GM18868 (cell line): ENCODE measurements at regions not wholly inside any gene's neighbourhood (a gene's known extent, or its start where the extent isn't known, plus 50 kb on each side); places are given as distances from the start of the nearest gene placed in this dataset.
"Not testable (repeated sequence)": the region's sequence is repeated elsewhere in the genome, so short reads cannot be mapped to it uniquely, and the experiment has no call there.

ENCODE experiments used
- ATAC-seq: cut with Tn5 transposase; IDR thresholded peaks from one replicate; pipeline ENCODE4 v1.9.1; 2021; ENCODE audit warnings: mild to moderate bottlenecking, moderate library complexity; ENCODE audit not compliant: unreplicated experiment

GRCh38 chr1:207196135-207196534 is 92.1 kb downstream of the C4BPA start:
- ATAC-seq: not testable (repeated sequence)

- not testable (repeated sequence) for ATAC-seq
Observed at GRCh38 chr1:207201534-207201933, 97.5 kb downstream of the C4BPA start.

- ATAC-seq: no peak
Observed at GRCh38 chr1:207202480-207202879, 98.4 kb downstream of the C4BPA start.

GRCh38 chr1:207203541-207203940 is 99.5 kb downstream of the C4BPA start:
- no peak for ATAC-seq

GRCh38 chr1:207205614-207206061 is 101.6 kb downstream of the C4BPA start:
- no peak for ATAC-seq

- not testable (repeated sequence) for ATAC-seq
Observed at GRCh38 chr1:207208691-207209090, 104.7 kb downstream of the C4BPA start.

GRCh38 chr1:207214453-207214852 is 107.0 kb upstream of the CD55 start:
- no peak for ATAC-seq

GRCh38 chr1:207217778-207218511 is 103.5 kb upstream of the CD55 start:
- ATAC-seq: peak; percentile 79

GRCh38 chr1:207218512-207219362 is 102.7 kb upstream of the CD55 start:
- ATAC-seq: no peak

- ATAC-seq: no peak
Observed at GRCh38 chr1:207219979-207220889, 101.2 kb upstream of the CD55 start.

- ATAC-seq: no peak
Observed at GRCh38 chr1:207221934-207222351, 99.5 kb upstream of the CD55 start.

- no peak for ATAC-seq
Observed at GRCh38 chr1:207223162-207223561, 98.3 kb upstream of the CD55 start.

- no peak for ATAC-seq
Observed at GRCh38 chr1:207224666-207225065, 96.8 kb upstream of the CD55 start.

- no peak for ATAC-seq
Observed at GRCh38 chr1:207227131-207227630, 94.3 kb upstream of the CD55 start.

GRCh38 chr1:207228987-207229386 is 92.5 kb upstream of the CD55 start:
- ATAC-seq: no peak

- ATAC-seq: no peak
Observed at GRCh38 chr1:207230441-207230840, 91.0 kb upstream of the CD55 start.

GRCh38 chr1:207234690-207235089 is 86.8 kb upstream of the CD55 start:
- ATAC-seq: no peak

GRCh38 chr1:207239874-207240273 is 81.6 kb upstream of the CD55 start:
- no peak for ATAC-seq

- no peak for ATAC-seq
Observed at GRCh38 chr1:207240325-207241101, 81.0 kb upstream of the CD55 start.
